ENCODE measurements at regions not wholly inside any gene's neighbourhood (a gene's known extent, or its start where the extent isn't known, plus 50 kb on each side); places are given as distances from the start of the nearest gene placed in this dataset.

DNA sequence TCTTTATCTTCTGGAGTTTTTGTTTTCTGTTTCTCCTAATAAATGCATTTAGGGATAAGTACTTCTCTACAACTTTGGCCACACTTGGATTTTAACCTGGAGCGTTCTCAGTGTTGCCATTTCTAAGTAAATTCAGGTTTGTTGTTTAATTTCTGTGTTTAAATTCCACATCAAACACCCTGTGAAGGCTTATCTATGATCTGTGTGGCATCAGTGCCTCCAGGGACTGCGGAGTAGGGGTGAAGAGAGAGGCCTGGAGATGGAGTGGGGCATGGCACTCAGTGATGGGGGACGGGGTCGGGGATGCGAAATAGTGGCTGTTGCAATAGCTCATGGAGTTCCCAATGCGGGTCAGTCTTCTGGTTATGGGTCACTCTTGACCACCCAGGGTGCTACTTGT, 294.8 kb downstream of the HS3ST3B1 start:
- TF ChIP-seq EZH2 (optimal IDR thresholded peaks at IDR 0.05; ENCODE audit: low read depth, low read length) = no peak
- TF ChIP-seq, protein P1, sequence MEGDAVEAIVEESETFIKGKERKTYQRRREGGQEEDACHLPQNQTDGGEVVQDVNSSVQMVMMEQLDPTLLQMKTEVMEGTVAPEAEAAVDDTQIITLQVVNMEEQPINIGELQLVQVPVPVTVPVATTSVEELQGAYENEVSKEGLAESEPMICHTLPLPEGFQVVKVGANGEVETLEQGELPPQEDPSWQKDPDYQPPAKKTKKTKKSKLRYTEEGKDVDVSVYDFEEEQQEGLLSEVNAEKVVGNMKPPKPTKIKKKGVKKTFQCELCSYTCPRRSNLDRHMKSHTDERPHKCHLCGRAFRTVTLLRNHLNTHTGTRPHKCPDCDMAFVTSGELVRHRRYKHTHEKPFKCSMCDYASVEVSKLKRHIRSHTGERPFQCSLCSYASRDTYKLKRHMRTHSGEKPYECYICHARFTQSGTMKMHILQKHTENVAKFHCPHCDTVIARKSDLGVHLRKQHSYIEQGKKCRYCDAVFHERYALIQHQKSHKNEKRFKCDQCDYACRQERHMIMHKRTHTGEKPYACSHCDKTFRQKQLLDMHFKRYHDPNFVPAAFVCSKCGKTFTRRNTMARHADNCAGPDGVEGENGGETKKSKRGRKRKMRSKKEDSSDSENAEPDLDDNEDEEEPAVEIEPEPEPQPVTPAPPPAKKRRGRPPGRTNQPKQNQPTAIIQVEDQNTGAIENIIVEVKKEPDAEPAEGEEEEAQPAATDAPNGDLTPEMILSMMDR (IDR thresholded peaks at IDR 0.05; ENCODE audit: low read length) = no peak
- no peak for TF ChIP-seq EZH2phosphoT487 (IDR thresholded peaks at IDR 0.05; ENCODE audit: low read length)
